UCSD-AML1 (cell line): ENCODE measurements at regions not wholly inside any gene's neighbourhood (a gene's known extent, or its start where the extent isn't known, plus 50 kb on each side); places are given as distances from the start of the nearest gene placed in this dataset.

Experiments used
- DNase-seq: peaks from one replicate; lab custom pipeline; 2025; ENCODE audit not compliant: unreplicated experiment; lab: John Stamatoyannopoulos, UW

DNA sequence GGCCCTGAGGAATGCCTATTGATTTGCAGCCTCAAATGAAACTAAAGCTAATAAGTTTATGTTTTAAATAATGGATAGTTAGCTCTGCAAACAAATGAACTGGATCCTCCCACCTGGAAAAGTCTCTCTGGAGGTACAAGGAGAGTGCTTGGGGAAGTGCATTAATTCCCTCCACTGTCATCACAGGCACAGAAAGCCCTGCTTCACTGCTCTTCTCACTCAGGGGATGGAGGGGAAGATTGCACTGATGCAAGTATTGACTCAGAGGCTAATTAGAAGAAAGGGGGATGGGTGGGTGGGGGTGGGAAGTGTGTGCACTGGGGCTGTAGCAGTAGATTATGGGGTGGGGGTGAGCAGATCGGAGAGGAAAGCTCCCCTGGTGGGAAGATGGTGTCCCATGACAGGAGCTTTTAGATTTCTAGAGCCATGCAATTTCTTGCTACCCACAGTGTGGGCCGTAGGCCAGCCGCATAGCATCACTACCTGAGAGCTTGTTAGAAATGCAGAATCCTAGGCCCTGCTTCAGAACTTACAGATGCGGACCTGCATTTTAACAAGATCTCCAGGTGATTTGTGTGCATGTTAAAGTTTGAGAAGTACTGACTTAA, 163.9 kb downstream of the HIPK3 start:
- no peak for DNase-seq

DNA sequence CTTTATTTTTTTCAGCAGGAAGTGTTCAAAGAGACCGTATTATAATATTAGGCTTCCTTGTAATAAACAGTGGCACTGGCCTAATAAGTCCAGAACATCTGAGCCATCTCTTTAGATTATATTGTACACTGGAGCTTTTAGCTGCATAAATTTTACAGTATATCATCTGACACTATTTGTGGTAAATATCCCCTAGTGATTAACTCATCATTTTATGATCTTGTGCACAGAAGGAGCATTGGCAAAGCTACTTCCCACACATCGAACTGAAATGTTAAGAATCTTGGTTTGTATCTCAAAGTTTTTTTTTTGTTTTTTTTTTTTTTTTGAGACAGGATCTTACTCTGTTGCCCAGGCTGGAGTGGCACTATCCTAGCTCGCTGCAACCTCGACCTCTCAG, 162.7 kb downstream of the HIPK3 start:
- no peak for DNase-seq

DNA sequence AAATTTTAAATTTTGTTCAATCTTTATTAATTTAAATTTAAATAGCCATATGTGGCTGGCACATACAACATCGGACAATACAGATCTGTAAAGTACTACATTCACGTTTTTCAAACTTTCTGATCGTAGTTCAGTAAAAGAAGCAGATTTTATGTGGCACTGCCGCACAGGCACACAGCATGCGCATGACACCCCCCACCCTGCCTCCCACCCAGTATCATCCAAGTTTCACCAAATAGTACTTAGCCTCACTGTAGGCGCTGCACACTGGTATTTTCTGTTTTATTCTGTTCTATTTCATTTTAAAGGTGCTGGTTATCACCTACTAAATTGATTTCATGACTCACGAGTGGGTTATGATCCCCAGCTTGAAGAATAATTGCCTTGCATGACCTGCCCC, 159.9 kb downstream of the HIPK3 start:
- no peak for DNase-seq

DNA sequence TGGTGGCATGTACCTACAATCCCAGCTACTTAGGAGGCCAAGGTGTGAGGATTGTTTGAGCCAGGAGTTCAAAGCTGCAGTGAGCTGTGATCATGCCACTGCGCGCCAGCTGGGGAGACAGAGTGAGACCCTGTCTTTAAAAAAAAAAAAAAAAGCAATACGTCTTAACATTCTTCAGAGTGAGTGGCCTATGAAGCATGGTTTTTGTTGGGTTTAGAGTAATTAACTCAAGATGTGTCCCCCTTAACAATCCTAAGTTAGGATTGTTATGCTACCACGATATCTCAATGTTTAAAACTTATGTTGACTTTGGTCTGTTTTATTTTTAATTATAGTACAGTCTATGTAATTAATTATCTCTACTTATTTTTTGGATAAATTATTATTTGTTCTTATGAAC, 156.1 kb downstream of the HIPK3 start:
- no peak for DNase-seq

DNA sequence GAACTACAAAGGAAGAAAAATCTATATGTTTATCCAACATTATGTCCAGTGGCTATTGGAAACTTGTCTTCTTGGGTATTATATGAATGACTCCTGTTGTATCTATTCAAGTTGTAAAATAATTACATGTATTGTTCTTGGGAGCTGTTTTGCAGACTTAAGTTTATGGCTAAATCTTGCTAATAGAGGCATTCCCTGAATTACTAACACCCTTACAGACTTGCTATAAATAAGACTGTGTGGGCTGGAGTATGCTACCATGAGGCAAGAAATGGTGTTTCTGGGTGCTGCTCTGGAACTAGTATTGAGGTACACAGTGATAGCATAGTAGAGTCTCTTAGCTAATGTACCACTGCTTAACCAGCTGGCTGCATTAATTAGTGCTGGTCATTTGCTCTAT, 155.1 kb downstream of the HIPK3 start:
- DNase-seq = no peak

DNA sequence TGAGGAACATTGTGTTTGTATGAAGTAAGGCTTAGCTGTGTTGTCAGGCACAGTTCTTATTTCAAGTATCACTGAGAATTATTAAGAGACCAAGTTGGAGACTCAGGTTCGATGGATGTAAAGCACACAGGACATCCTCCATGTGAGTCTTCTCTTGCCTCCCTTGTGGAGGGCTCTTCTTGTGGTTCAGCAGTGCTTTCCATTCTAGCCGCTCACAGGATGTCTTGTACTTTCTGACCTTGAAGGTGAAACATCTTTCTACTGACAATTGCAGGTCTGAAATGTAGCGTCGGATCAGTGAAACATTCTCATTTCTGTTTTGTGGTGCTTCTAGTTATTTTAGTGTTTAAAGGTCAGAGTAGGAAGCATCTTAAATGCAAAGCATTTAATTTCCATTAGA, 154.6 kb downstream of the HIPK3 start:
- no peak for DNase-seq

DNA sequence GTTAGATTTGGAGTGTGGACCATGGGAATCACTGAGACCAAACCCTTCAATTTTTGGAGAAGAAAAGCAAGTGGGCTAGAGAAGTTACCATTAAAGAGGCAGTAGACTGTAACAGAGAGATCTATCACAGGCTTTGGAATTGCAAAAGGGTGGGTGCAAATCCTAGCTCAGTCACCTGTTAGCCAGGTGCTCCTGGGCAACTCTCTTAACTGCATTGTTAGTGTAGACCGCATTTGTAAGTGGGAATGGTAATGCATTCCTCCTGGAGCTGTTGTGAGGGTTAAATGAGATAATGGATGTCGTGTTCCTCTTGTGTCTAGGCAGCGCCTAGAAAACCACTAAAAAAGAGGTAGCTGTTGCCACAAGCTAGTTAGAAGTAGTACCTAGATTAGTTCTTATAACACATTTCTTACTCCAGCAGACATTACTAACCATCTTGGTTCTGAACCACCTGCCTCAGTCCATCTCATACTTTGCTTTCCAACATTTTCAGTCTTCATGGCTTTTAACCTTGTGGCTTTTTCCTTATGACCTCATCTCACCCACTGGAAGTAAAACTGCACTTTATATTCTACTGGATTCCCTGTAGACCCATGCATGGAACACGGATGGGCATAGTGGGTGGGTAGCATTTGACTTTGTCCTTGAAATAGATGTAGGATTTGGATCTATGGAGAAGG, 153.0 kb downstream of the HIPK3 start:
- DNase-seq = no peak
